ENCODE measurements at regions not wholly inside any gene's neighbourhood (a gene's known extent, or its start where the extent isn't known, plus 50 kb on each side); places are given as distances from the start of the nearest gene placed in this dataset.

DNA sequence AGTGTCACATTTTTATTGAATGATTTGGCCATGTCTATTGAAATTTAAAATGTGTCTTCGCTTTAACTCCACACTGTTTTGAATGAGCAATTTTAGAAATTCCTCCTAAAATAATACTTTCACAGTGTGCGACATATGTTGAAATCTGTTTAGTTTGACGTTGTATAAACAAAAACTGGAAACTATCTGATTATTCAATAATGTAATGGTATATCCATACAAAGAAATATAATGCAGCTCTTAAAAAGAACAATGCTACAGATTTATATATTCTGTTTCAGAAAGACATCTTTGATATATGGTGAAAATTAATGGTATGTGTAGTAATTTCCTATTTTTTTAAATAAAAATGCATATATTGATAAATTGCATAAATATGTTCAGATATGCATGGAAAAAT lies 268.7 kb upstream of the SORL1-AS1 start:
- Histone ChIP-seq H3K27me3 (no peaks in the 10 kb centered on the region), H3K4me1 (peaks cover 4% of the 10 kb centered on the region; the same call in 1 of the 2 replicates), H3K4me3 (ENCODE audit: low read depth, low read length) (no peak overlapping the region), H3K9me3 (no peaks in the 10 kb centered on the region), H3K36me3 (no peaks in the 10 kb centered on the region)
- DNase-seq: no peak
- TF ChIP-seq, protein P1, sequence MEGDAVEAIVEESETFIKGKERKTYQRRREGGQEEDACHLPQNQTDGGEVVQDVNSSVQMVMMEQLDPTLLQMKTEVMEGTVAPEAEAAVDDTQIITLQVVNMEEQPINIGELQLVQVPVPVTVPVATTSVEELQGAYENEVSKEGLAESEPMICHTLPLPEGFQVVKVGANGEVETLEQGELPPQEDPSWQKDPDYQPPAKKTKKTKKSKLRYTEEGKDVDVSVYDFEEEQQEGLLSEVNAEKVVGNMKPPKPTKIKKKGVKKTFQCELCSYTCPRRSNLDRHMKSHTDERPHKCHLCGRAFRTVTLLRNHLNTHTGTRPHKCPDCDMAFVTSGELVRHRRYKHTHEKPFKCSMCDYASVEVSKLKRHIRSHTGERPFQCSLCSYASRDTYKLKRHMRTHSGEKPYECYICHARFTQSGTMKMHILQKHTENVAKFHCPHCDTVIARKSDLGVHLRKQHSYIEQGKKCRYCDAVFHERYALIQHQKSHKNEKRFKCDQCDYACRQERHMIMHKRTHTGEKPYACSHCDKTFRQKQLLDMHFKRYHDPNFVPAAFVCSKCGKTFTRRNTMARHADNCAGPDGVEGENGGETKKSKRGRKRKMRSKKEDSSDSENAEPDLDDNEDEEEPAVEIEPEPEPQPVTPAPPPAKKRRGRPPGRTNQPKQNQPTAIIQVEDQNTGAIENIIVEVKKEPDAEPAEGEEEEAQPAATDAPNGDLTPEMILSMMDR (IDR thresholded peaks at IDR 0.05; ENCODE audit: low read depth, low read length): no peak

GRCh38 chr11:121717296-121717695 lies 264.5 kb upstream of the SORL1-AS1 start:
- TF ChIP-seq, protein P1 (IDR thresholded peaks at IDR 0.05; ENCODE audit: low read depth, low read length): no peak
- Histone ChIP-seq H3K9me3 (no peaks in the 10 kb centered on the region), H3K4me3 (ENCODE audit: low read depth, low read length) (no peak overlapping the region), H3K36me3 (no peaks in the 10 kb centered on the region), H3K4me1 (peaks cover 4% of the 10 kb centered on the region), H3K27me3 (no peaks in the 10 kb centered on the region)
- DNase-seq: no peak

- Histone ChIP-seq H3K4me3 (ENCODE audit: low read depth, low read length) (no peak overlapping the region), H3K36me3 (no peaks in the 10 kb centered on the region), H3K9me3 (no peaks in the 10 kb centered on the region), H3K27me3 (no peaks in the 10 kb centered on the region), H3K4me1 (peaks cover 5% of the 10 kb centered on the region)
- TF ChIP-seq, protein P1 (IDR thresholded peaks at IDR 0.05; ENCODE audit: low read depth, low read length): no peak
- DNase-seq: peak; percentile 32
These were observed 263.3 kb upstream of the SORL1-AS1 start for GRCh38 chr11:121716060-121716459.

GRCh38 chr11:121715405-121715804 lies 262.6 kb upstream of the SORL1-AS1 start:
- Histone ChIP-seq H3K27me3 (no peaks in the 10 kb centered on the region), H3K4me1 (peaks cover 5% of the 10 kb centered on the region), H3K9me3 (no peaks in the 10 kb centered on the region), H3K4me3 (ENCODE audit: low read depth, low read length) (no peak overlapping the region), H3K36me3 (no peaks in the 10 kb centered on the region)
- DNase-seq: no peak
- TF ChIP-seq, protein P1 (IDR thresholded peaks at IDR 0.05; ENCODE audit: low read depth, low read length): no peak

- peaks cover 5% of the 10 kb centered on the region for H3K4me1 ChIP-seq
- H3K36me3 ChIP-seq: no peaks in the 10 kb centered on the region
- TF ChIP-seq, protein P1 (IDR thresholded peaks at IDR 0.05; ENCODE audit: low read depth, low read length): no peak
- DNase-seq: no peak
- H3K9me3 ChIP-seq: no peaks in the 10 kb centered on the region
- H3K27me3 ChIP-seq: no peaks in the 10 kb centered on the region
- no peak overlapping the region for H3K4me3 ChIP-seq (ENCODE audit: low read depth, low read length)
These were observed 261.6 kb upstream of the SORL1-AS1 start for GRCh38 chr11:121714351-121714750.

- H3K9me3 ChIP-seq: no peaks in the 10 kb centered on the region
- no peak overlapping the region for H3K4me3 ChIP-seq (ENCODE audit: low read depth, low read length)
- no peak for DNase-seq
- TF ChIP-seq, protein P1 (IDR thresholded peaks at IDR 0.05; ENCODE audit: low read depth, low read length): no peak
- H3K27me3 ChIP-seq: no peaks in the 10 kb centered on the region
- H3K36me3 ChIP-seq: no peaks in the 10 kb centered on the region
- H3K4me1 ChIP-seq: peaks cover 14% of the 10 kb centered on the region
These were observed 259.2 kb upstream of the SORL1-AS1 start for GRCh38 chr11:121711939-121712338.
